ENCODE measurements at regions not wholly inside any gene's neighbourhood (a gene's known extent, or its start where the extent isn't known, plus 50 kb on each side); places are given as distances from the start of the nearest gene placed in this dataset.
"Not testable (repeated sequence)": the region's sequence is repeated elsewhere in the genome, so short reads cannot be mapped to it uniquely, and the experiment has no call there.

DNA sequence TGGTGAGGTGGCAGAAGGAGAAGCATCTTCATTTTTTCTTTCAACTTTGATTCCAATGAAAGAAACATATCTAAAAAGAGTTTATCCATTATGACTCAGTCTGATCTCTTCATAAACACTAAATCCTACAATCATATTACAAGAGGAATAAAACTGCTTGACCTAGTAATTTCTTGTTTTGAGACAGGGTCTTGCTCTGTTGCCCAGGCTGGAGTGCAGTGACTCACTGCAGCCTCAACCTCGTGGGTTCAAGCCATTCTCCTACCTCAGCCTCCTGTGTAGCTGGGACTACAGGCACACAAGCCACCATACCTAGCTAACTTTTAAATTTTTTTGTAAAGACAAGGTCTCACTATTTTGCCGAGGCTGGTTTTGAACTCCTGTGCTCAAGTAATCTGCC lies 147.2 kb downstream of the NDUFA12 start:
- DNase-seq = no peak

GRCh38 chr12:94855853-94856252 lies 147.6 kb downstream of the NDUFA12 start:
- DNase-seq = no peak

DNA sequence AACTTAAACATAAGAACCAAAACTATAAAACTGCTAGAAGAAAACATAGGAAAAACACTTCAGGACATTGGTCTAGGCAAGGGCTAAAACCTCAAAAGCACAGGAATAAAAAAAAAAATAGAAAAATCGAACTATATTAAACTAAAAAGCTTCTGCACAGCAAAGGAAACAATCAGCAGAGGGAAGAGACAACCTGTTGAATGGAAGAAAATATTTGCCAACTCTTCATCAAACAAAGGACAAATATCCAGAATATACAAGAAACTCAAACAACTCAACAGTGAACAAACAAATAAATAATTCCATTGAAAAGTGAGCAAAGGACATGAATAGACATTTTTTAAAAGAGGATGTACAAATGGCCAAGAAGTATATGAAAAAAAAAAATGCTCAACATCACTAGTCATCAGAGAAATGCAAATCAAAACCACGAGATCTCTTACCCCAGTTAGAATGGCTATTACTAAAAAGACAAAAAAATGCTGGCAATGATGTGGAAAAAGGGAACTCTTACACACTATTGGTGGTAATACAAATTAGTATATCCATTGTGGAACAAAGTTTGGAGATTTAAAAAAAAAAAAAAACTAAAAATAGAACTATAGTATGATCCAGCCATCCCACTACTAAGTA lies 152.0 kb downstream of the NDUFA12 start:
- no peak for DNase-seq

DNA sequence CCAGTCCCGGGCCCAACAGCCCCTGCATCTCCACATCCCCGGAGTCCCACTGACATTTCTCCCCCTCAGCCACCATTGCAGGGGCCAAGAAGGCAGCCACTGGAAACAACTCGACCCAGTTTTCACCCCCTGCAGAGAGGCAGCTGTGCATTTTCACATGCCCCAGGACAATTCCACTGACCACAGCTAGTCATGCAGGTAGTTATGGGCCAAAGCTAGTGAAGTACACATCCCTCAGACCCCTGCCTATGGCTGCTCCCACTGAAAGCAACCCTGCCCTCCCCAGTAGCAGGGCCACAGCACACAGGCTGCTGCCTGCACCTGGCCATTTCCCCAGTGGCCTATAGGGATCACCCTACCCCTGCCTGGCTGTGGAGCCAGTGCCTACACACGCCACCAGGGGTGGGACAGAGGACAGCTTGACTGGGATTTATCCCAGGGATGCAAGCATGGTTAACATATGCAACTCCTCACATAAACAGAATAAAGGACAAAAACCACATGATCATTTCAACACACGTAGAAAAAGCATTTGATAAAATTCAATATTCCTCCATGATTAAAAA lies 154.0 kb downstream of the NDUFA12 start:
- DNase-seq = no peak

DNA sequence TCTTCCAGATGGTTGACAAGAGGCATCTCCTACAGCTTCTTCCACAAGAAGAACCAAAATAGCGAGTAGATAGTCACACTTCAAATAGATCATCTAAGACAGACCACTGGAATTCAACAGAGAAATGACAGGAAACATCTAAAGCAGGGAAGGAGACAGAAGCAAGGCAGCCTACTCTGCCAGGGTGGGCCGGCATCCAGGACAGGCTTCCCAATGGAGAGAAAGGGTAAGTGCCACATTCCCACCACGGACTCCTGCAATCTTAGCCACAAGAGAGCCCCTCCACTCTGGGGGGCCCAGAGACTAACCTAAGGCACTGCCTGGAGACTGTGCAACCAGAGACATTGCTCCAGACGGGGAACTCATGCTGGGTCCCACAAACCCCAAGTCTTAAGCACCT lies 154.5 kb downstream of the NDUFA12 start:
- DNase-seq = no peak

GRCh38 chr12:94845110-94845509 lies 158.4 kb downstream of the NDUFA12 start:
- DNase-seq = no peak

GRCh38 chr12:94844452-94844851 lies 159.0 kb downstream of the NDUFA12 start:
- DNase-seq = no peak

DNA sequence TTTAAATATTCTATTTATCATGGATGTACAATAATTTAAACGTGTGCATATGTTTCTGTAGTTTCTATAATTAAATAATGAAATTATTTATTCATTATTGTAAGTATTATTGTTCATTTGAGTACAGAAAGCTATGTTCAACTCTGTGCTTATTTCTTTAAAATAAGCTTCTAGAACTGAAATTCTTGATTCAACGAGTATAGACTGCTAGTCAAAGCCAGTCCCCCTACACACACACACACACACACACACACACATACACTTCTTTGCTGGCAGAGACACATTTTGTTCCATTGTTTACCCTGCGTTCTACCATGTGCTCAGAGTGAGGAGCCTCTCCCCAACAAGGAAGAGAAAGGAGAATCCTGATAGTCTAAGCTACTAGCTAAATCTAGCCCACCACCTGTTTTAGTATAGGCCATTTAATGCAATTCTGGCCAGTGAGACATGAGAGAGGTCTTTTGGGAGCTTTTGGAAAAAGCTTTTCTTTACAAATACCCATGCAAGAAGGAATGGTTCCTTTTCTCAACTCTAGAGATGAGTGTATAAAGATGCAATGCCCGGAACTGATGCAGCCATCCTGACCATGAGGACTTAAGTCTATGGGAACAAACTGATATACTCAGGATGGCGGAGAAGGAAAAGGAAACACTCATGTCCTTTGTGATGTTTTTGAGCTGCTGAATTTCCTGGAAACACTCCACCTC lies 161.4 kb downstream of the NDUFA12 start:
- DNase-seq = peak; percentile 19

DNA sequence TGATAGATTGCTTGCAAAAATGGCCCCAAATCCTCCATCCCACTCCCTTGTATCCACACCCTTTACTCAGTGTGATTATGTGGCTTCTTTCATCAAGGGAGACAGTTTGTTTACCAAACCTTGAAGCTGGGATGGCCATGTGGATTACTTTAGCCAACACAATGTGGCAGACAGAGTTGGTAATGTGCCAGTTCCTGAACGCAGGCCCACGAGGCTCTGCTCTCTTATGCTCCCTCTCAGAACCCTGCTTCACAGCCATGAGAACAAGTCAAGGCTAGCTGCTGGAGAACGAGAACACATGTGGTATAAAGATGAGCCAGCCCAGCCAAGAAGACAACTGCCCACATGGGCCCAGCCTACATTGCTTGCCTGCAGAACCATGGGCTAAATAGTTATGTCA lies 162.3 kb downstream of the NDUFA12 start:
- DNase-seq = peak; percentile 53

DNA sequence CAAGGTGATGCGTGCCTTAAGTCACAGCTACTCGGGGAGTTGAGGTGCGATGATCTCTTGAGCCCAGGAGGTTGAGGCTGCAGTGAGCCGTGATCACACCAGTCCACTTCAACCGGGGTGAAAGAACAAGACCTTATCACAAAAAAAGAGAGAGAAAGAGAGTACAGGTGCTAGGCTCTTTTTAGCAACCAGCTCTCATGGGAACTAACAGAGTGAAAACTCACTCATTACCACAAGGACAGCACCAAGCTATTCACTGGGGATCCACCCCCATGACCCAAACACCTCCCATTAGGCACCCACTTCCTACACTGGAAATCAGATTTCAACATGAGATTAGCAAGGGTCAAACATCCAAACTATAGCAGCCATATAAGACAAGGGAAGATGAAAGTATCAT lies 164.2 kb downstream of the NDUFA12 start:
- DNase-seq = no peak

DNA sequence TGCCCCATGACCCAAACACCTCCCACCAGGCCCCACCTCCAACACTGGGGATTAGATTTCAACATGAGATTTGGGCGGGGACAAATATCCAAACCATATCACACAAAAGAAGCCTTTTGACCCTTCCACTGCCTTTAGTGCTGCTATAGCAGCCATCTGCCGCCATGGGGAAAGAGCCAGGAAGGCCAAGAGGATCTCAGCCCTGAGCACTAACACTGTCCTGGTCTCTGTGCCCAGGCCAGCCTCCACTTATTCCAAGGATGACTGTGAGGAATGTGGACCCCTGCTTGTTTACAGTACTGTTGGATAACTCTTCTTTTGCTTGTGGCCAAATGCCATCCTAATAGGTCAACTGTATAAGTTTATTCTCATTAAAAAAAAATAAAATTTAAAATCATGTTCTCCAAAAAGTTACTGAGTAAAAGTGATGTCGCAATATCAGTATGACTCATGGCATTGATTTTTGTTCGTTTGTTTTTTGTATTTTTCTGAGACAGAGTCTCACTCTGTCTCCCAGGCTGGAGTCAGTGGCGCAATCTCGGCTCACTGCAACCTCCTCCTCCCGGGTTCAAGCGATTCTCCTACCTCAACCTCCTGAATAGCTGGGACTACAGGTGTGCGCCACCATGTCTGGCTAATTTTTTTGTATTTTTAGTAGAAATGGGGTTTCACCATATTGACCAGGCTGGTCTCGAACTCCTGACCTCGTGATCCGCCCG lies 166.4 kb downstream of the NDUFA12 start:
- DNase-seq = not testable (repeated sequence)

- DNase-seq = no peak
Measured at GRCh38 chr12:94834036-94834625, 169.4 kb downstream of the NDUFA12 start.

- peak; percentile 35 for DNase-seq
Measured at GRCh38 chr12:94832780-94833681, 170.5 kb downstream of the NDUFA12 start.

DNA sequence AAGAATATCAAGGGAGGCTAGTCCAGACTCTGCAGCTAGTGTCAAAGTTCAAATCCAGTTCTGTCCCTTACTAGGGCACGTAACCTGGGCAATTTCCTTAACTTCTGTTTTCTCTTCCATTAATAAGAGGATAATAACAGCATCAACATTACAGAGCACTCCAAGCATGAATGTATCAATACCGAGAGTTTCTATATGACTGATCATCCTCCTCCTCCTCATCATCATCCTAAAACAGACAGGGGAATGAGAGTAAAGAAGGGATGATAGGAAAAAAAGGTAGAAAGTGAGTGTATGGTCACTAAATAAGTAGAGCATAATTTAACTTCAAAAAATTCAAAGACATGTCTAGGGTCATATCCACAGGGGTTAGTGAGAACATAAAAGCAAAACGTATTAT lies 171.4 kb downstream of the NDUFA12 start:
- no peak for DNase-seq

DNA sequence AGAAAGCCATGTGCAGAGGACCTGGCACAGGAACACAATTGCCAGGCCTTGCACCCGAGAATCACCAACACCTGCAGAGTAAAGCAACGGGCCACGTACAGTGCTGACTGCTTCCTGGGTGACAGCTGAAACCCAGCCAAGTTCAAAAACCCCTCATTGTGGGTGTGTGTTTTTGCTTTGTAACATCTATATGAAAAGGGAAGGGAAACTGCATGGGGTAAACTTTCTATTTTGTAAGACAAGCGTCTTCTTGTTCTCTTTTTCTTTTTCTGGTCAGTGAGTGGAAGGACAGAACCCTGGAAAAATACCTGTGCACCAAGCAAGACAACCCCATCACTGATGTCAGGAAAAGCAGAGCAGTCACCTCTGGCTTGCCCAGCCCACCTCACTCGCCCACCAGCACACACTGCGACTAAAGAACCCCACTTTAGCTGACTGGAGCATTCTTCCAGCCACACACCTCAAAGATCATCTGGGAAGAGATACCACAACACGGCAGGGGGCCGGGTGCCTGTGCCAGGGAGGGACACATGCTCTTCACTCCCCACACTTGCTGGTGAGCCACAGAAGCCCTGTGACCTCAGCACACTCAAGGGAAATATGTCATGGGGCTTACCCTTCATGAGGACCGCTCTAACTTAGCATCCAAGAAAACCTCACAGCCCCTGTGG lies 172.3 kb downstream of the NDUFA12 start:
- peak; percentile 9 for DNase-seq

GRCh38 chr12:94829552-94829951 lies 173.9 kb downstream of the NDUFA12 start:
- DNase-seq = no peak

DNA sequence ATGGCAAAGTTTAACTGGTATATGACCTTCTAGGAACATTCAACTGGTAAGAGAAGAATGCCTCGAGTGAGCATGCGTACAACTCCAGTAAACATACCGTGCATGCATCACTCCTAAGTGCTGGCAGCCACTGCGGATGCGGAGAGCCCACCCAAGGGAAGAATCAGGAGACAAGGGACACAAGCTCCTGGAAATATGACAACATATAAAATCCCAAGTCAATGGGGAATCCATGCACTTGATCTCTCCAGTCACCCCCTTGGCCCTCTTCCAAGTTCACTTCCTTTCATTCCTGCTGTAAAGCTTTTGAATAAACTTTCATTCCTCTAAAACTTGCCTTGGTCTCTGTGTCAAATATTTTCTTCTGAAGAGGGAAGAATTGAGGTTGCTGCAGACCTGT lies 168.7 kb upstream of the TMCC3 start:
- no peak for DNase-seq

GRCh38 chr12:94817695-94818075 lies 167.3 kb upstream of the TMCC3 start:
- no peak for DNase-seq

GRCh38 chr12:94817201-94817600 lies 166.8 kb upstream of the TMCC3 start:
- DNase-seq = not testable (repeated sequence)

DNA sequence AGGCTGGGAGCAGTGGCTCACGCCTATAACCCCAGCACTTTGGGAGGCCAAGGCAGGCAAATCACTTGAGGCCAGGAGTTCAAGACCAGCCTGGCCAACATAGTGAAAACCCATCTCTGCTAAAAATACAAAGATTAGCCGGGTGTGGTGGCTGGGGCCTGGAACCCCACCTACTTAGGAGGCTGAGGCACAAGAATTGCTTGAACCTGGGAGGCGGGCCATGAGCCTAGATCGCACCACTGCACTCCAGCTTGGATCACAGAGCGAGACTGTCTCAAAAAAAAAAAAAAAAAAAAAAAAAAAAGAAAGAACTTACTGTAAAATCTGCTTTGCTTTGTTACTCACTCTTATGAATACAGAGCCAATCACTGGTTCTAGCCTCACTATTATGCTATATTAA lies 166.4 kb upstream of the TMCC3 start:
- DNase-seq = not testable (repeated sequence)

GRCh38 chr12:94815958-94816357 lies 165.6 kb upstream of the TMCC3 start:
- DNase-seq = no peak

DNA sequence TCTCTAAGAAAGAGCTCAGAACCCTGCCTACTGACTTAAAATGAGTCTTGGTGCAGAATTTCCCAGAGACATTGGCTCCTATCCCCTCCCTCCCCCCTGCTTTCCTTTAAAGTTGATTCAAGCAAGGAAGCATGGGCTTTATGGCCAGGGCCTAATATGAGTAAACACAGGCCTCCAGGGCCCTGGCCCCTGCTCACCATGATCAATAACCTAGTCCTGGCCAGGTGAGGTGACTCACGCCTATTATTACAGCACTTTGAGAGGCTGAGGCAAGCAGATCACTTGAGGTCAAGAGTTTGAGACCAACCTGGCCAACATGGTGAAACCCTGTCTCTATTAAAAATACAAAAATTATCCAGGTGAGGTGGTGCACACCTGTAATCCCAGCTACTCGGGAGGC lies 165.1 kb upstream of the TMCC3 start:
- DNase-seq = no peak
